GM19025 (cell line): ENCODE measurements at regions not wholly inside any gene's neighbourhood (a gene's known extent, or its start where the extent isn't known, plus 50 kb on each side); places are given as distances from the start of the nearest gene placed in this dataset.

Experiments used
- ATAC-seq: cut with Tn5 transposase; IDR thresholded peaks from one replicate; pipeline ENCODE4 v1.9.1; 2021; ENCODE audit warnings: mild to moderate bottlenecking, low read depth, moderate library complexity; ENCODE audit not compliant: unreplicated experiment

- no peak for ATAC-seq
These were observed 71.7 kb upstream of the SIX3 start for GRCh38 chr2:44869761-44870160.

DNA sequence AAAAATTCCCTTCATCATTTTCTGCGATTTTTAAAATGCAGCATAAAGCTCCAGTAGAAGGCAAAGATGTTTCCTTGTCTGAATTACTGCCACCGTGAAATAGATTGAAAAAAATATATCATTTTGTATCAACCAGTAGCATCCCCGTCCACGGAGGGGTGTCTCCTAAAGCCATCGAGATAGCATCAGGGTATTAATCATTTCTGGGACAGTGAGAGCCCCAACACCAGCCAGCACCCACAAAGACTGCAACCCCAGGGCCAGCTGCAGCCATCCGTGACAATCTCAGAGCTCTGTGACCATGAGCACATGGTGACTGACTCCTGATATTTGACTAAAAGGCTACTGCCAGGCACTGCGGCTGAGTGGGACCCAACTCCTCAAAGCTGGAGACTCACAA, 64.1 kb upstream of the SIX3 start:
- ATAC-seq = no peak

GRCh38 chr2:44879269-44880124, 62.0 kb upstream of the SIX3 start:
- ATAC-seq = no peak

- no peak for ATAC-seq
These were observed 61.4 kb upstream of the SIX3 start for GRCh38 chr2:44880125-44880483.

DNA sequence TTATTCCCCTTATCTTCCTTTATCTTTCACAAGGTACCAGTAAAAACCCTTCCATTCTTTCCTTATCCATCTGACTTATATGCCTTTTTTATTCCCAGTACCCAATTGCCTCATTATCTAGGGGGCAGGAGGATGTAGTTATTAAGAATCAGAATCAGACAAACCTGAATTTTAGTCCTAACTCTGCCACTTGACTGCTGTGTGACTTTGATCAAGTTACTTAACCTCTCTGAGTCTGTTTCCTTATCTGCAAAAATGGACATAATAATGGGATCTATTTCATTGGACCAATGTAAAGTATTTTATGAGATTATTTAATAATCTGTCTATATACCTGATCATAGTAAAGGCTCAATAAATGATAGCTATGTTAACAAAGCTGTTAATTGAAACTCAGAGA, 59.6 kb upstream of the SIX3 start:
- ATAC-seq = no peak

- ATAC-seq = no peak
These were observed 58.1 kb upstream of the SIX3 start for GRCh38 chr2:44883356-44883755.

DNA sequence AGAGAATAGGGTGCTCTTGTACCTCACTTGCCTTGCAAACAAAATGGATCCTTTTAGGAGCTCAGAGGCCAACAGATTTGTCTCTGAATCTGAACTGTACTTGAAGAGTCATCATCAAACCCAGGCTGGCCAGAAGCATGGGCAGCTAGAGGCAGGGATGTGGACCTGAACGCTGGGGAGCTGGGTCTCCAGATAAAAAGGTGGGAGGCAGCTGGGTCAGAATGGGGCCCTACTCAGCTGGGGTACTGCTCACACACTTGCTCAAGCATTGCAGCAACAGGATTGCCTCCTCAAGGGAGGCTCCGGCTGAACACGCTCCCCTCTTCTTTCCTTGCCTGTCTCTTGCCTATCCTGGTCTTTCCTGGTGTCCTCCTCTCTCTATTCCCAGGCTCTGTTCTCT, 57.3 kb upstream of the SIX3 start:
- no peak for ATAC-seq

DNA sequence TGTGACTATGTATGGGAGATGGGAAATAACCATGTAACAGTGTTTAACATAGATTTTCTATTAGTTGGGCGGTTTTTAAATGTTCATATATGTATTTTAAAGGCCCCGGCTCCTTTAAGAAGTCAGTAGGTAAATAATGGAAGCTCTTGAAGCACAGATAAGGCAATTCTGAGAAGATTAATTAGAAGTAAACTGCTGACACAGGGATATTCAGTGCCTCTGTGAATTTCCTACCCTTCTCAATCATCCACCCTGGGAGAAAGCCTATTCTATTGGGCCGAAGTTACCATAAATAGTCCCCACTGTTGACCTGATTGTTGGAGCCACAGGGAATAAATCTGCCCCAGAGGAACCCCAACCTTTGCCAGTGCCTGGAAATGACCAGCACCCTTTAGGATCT, 56.8 kb upstream of the SIX3 start:
- no peak for ATAC-seq

GRCh38 chr2:44886414-44886813, 55.1 kb upstream of the SIX3 start:
- ATAC-seq = no peak

DNA sequence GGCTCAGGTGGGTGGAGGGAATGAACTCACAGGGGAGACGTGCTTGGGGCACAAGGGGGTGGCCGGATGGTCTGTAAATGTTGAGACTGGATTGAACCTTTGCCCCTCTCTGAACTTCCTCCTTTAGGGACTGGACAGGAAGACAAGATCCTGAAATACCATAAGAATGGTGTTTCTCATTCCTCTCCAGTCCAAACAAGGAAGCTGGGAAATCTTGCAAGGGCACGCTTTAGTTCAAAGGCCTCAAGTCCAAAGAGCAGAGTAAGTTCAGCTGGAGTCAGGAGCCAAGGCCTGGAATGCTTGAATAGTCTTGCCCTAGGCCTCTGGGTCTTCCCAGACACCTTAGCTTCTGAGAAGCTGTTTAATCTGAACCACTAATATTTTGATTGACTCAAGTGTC, 52.4 kb upstream of the SIX3 start:
- ATAC-seq = no peak
